Cardiac muscle cell (in vitro differentiated cells and primary cell): ENCODE measurements at regions not wholly inside any gene's neighbourhood (a gene's known extent, or its start where the extent isn't known, plus 50 kb on each side); places are given as distances from the start of the nearest gene placed in this dataset.
A peak's percentile ranks its signal among the peaks of the same experiment; 100 is the strongest.

Source experiments
- DNase-seq, 2 donors: peaks; one replicate each; pipeline versions ENCODE4 v3.0.0 to v3.0.0-alpha.2; 2010 to 2017; ENCODE audit warnings: low read depth in 1 of 2, low spot score in 1 of 2
- H3K27ac ChIP-seq: fragments of 200-600 bp; sonication (generic); 2 replicates; pipeline ENCODE4 v1.5.1; 2016
- H3K27me3 ChIP-seq: fragments of 200-600 bp; sonication (generic); 2 replicates; pipeline ENCODE4 v1.6.0; 2016; ENCODE audit warnings: control low read depth
- H3K36me3 ChIP-seq: fragments of 200-600 bp; sonication (generic); 2 replicates; pipeline ENCODE4 v1.5.1; 2016; ENCODE audit warnings: control low read depth
- H3K4me1 ChIP-seq: fragments of 200-600 bp; sonication (generic); 2 replicates; pipeline ENCODE4 v1.8.1; 2017; ENCODE audit warnings: low read depth, mild to moderate bottlenecking, mixed run types
- H3K4me3 ChIP-seq: fragments of 200-600 bp; sonication (generic); 2 replicates; pipeline ENCODE4 v1.5.1; 2016; ENCODE audit warnings: mild to moderate bottlenecking
- H3K9me3 ChIP-seq: fragments of 200-600 bp; sonication (generic); 2 replicates; pipeline ENCODE4 v1.5.1; 2017; ENCODE audit warnings: low read depth, mild to moderate bottlenecking, control low read depth
- CTCF ChIP-seq: IDR thresholded peaks from 2 replicates; pipeline ENCODE4 v1.5.1; 2012; ENCODE audit warnings: low read depth, mild to moderate bottlenecking, low read length

- H3K4me3 ChIP-seq, result no peak overlapping the region
- no peak for TF ChIP-seq CTCF
- no peak overlapping the region for H3K27ac ChIP-seq
- H3K4me1 ChIP-seq, result peaks cover 4% of the 10 kb centered on the region
- H3K27me3 ChIP-seq, result no peaks in the 10 kb centered on the region
- H3K9me3 ChIP-seq, result no peaks in the 10 kb centered on the region
- DNase-seq, result no peak
- no peaks in the 10 kb centered on the region for H3K36me3 ChIP-seq
Measured at GRCh38 chr5:175388531-175388930, 55.5 kb downstream of the DRD1 start.

GRCh38 chr5:175387144-175387543 is 56.8 kb downstream of the DRD1 start:
- H3K9me3 ChIP-seq, result no peaks in the 10 kb centered on the region
- no peaks in the 10 kb centered on the region for H3K27me3 ChIP-seq
- H3K4me3 ChIP-seq, result no peak overlapping the region
- peak in 1 of 2 donors; percentile 24 for DNase-seq
- H3K36me3 ChIP-seq, result no peaks in the 10 kb centered on the region
- H3K27ac ChIP-seq, result no peak overlapping the region
- peaks cover 4% of the 10 kb centered on the region for H3K4me1 ChIP-seq
- no peak for TF ChIP-seq CTCF

GRCh38 chr5:175386526-175386925 is 57.5 kb downstream of the DRD1 start:
- Histone ChIP-seq H3K27ac (no peak overlapping the region), H3K27me3 (no peaks in the 10 kb centered on the region), H3K4me3 (no peak overlapping the region), H3K4me1 (peaks cover 4% of the 10 kb centered on the region), H3K9me3 (no peaks in the 10 kb centered on the region), H3K36me3 (no peaks in the 10 kb centered on the region)
- DNase-seq, result no peak
- TF ChIP-seq CTCF, result no peak

- H3K27ac ChIP-seq, result no peak overlapping the region
- no peak for TF ChIP-seq CTCF
- no peaks in the 10 kb centered on the region for H3K36me3 ChIP-seq
- H3K4me3 ChIP-seq, result no peak overlapping the region
- peaks cover 4% of the 10 kb centered on the region for H3K4me1 ChIP-seq
- H3K27me3 ChIP-seq, result no peaks in the 10 kb centered on the region
- no peaks in the 10 kb centered on the region for H3K9me3 ChIP-seq
- DNase-seq, result no peak
Measured at GRCh38 chr5:175385691-175386362, 58.2 kb downstream of the DRD1 start.

- Histone ChIP-seq H3K4me3 (no peak overlapping the region), H3K9me3 (no peaks in the 10 kb centered on the region), H3K27me3 (no peaks in the 10 kb centered on the region), H3K4me1 (peaks cover 4% of the 10 kb centered on the region), H3K36me3 (no peaks in the 10 kb centered on the region), H3K27ac (no peak overlapping the region)
- DNase-seq, result no peak
- TF ChIP-seq CTCF, result no peak
Measured at GRCh38 chr5:175384724-175385552, 59.0 kb downstream of the DRD1 start.
